Aorta (tissue), 5 donors: ENCODE measurements at regions not wholly inside any gene's neighbourhood (a gene's known extent, or its start where the extent isn't known, plus 50 kb on each side); places are given as distances from the start of the nearest gene placed in this dataset.

Experiments
- ATAC-seq: fragments of 200-7000 bp; cut with Tn5 transposase; one replicate; pipeline ENCODE4 v1.9.1; 2022; ENCODE audit warnings: moderate library complexity; ENCODE audit not compliant: low FRiP score
- DNase-seq, 2 donors: peaks; one replicate each; pipeline ENCODE4 v3.0.0-alpha.2; 2020
- H3K27ac ChIP-seq, 2 donors: one replicate each; pipeline ENCODE4 v1.5.1; 2013; ENCODE audit warnings: low read length in 2 of 2, mild to moderate bottlenecking in 2 of 2, moderate library complexity in 2 of 2, control low read depth in 1 of 2, inconsistent platforms in 1 of 2, low read depth in 1 of 2
- H3K27me3 ChIP-seq, 2 donors: one replicate each; pipeline ENCODE4 v1.6.1; 2013; ENCODE audit warnings: control low read depth in 1 of 2, low read length in 1 of 2, mild to moderate bottlenecking in 1 of 2, moderate library complexity in 1 of 2; ENCODE audit not compliant: insufficient read depth in 2 of 2, control insufficient read depth in 1 of 2
- H3K36me3 ChIP-seq, 2 donors: one replicate each; pipeline ENCODE4 v1.6.1; 2013; ENCODE audit warnings: control low read depth in 1 of 2, low read length in 1 of 2, mild to moderate bottlenecking in 1 of 2; ENCODE audit not compliant: insufficient read depth in 2 of 2, control insufficient read depth in 1 of 2
- H3K4me1 ChIP-seq, 2 donors: one replicate each; pipeline ENCODE4 v1.6.1; 2013; ENCODE audit warnings: low read length in 2 of 2, control low read depth in 1 of 2, mild to moderate bottlenecking in 1 of 2, moderate library complexity in 1 of 2; ENCODE audit not compliant: insufficient read depth in 2 of 2, control insufficient read depth in 1 of 2
- H3K4me3 ChIP-seq, 2 donors: one replicate each; pipeline ENCODE4 v1.5.1; 2013; ENCODE audit warnings: low read length in 2 of 2, control low read depth in 1 of 2, mild to moderate bottlenecking in 1 of 2
- H3K9me3 ChIP-seq: one replicate; pipeline ENCODE4 v1.6.1; 2013; ENCODE audit warnings: mild to moderate bottlenecking, low read length; ENCODE audit not compliant: control insufficient read depth
- WGBS, 2 donors: extraction: QIAGEN DNeasy Blood & Tissue Kit; methylation state at CpG; one replicate each; pipeline ENCODE4 v1.1.7; 2013; 5-methylcytosine and 5-hydroxymethylcytosine counted together
- intact Hi-C, 2 donors: fragments of 100-400 bp; cut with DNase I; formaldehyde crosslinking; loops; one replicate each; pipeline versions ENCODE4 v1.14.2 to v1.15.0; 2022
- donor health status: healthy with polysubstance abuse.
- donor health status: Bipolar disorder and iron deficiency.
- donor health status: DM: no; HTN: no; CAD: no.
- donor health status: DM: no; HTN: no; CAD: no.
- donor health status: DM: yes; HTN: yes; CAD: no.

DNA sequence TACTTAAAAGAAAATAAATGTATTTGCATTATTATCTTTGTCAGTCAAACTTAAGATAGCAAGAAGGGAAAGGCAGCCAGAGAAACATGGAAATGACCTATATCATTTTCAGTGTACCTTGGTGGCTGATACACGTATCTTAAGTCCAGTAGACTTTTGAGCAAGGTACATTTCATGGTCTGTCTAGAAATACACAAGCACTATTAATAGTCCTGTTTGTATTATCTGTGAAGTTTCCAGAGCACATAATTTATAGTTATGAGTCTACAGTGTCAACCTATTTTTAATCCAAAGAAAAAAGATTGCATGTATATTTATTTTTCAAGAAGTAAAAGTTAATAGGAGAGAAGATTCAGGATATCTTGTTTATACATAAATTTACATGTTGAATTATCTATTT, 95.7 kb downstream of the IZUMO3 start:
- no peak for DNase-seq

DNA sequence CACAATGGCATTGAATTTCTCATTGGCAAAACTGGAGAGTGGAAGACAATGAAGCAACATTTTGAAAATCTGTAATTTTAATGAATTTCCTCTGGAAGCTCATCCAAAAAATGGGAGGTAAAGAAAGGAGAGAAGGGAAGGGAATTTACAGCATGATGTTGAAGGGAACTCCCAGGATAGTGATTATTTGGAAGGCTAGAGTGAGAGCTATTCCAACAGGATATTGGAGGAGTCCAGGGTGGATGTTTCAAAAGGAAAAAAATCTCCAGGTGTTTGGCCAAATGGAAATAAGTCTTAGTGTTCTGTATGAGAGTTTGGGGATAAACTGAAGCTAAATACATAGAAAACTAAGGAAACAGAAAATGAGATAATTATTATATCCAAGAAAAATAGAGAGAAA, 106.2 kb downstream of the IZUMO3 start:
- DNase-seq (no peak), ATAC-seq (no peak)
- no peaks in the 10 kb centered on the region for H3K9me3 ChIP-seq
- intact Hi-C loops, result no loop called here
- H3K27ac ChIP-seq, result no peak overlapping the region
- H3K4me3 ChIP-seq, result no peak overlapping the region
- no peaks in the 10 kb centered on the region for H3K36me3 ChIP-seq
- H3K4me1 ChIP-seq, result no peaks in the 10 kb centered on the region
- no peaks in the 10 kb centered on the region for H3K27me3 ChIP-seq

More for the DNA sequence above, 95.7 kb downstream of the IZUMO3 start:
- no peak overlapping the region for H3K4me3 ChIP-seq
- peaks cover 3% of the 10 kb centered on the region for H3K9me3 ChIP-seq
- no peak for ATAC-seq
- H3K27me3 ChIP-seq, result no peaks in the 10 kb centered on the region
- 23% methylated on average over 1 of the region's 1 CpG for WGBS, 2 donors
- intact Hi-C loops, result no loop called here
- H3K27ac ChIP-seq, result no peak overlapping the region
- H3K4me1 ChIP-seq, result no peaks in the 10 kb centered on the region
- H3K36me3 ChIP-seq, result no peaks in the 10 kb centered on the region

DNA sequence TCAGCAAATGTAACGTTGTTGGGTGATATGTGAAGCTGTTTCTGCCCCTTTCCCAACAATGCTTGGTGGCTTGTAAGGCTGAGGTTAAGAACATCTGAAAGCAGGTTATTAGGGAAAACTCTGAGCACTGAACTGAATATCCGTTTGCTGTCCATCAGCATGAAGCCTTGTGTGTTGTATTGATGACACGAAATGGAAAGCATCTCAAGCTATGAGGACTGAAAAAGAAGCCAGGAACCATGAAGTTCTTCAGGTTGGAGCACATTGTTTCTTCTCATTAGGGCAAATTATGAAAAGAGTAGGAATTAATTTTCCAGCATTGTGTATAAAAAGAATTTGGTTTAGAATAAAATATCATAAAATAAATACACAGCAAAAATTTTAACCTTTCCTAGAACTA, 106.8 kb downstream of the IZUMO3 start:
- 70 to 75% methylated on average over 3 of the region's 3 CpGs for WGBS, 2 donors
- intact Hi-C loops, result no loop called here

DNA sequence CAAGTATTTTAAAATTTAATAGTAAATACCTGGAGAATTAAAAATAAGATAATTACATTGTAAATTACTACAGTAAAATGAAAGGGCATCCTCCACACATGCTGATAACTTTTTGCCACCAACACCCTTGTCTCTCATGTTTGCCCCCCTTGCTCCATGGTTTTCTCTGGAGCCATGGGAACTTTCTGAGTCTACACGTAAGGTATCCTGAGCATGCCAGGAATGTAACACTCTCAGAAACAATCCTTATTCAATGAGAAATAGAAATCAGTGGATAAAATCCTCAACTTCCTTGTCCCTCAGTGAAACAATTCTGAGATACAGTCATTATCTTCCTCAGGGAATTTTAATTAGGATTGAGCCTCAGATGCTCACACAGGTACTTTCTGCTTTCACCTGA, 108.9 kb downstream of the IZUMO3 start:
- Histone ChIP-seq H3K9me3 (no peaks in the 10 kb centered on the region), H3K36me3 (no peaks in the 10 kb centered on the region), H3K27me3 (no peaks in the 10 kb centered on the region), H3K4me3 (no peak overlapping the region), H3K27ac (no peak overlapping the region), H3K4me1 (no peaks in the 10 kb centered on the region)
- no peak for ATAC-seq
- no peak for DNase-seq
- intact Hi-C loops, result no loop called here
- 22 to 24% methylated on average over 1 of the region's 1 CpG for WGBS, 2 donors

More for the DNA sequence above, 106.8 kb downstream of the IZUMO3 start:
- H3K36me3 ChIP-seq, result no peaks in the 10 kb centered on the region
- H3K27me3 ChIP-seq, result no peaks in the 10 kb centered on the region
- no peak overlapping the region for H3K4me3 ChIP-seq
- no peaks in the 10 kb centered on the region for H3K9me3 ChIP-seq
- ATAC-seq (no peak), DNase-seq (no peak)
- no peak overlapping the region for H3K27ac ChIP-seq
- no peaks in the 10 kb centered on the region for H3K4me1 ChIP-seq

DNA sequence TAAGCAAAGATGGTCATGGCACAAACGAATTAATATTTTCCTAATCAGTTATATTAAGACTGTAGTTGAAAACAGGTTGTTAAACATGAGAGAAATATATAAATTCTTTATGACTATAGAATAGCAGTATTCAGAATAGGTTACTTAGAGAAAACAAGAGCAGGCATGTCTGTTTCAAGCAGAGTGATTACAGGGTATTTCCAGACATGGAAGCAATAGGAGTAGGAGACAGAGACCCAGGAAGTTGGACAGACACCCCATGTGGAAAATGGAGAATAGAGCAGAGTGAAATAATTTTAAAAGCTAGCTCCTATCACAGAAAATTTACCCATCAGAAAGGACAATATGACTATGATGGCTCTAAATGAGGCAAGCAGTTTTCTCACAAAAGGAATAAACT, 111.5 kb downstream of the IZUMO3 start:
- H3K27me3 ChIP-seq, result no peaks in the 10 kb centered on the region
- ATAC-seq (no peak), DNase-seq (no peak)
- intact Hi-C loops, result no loop called here
- no peaks in the 10 kb centered on the region for H3K9me3 ChIP-seq
- H3K36me3 ChIP-seq, result no peaks in the 10 kb centered on the region
- 31 to 69% methylated on average over 1 of the region's 1 CpG for WGBS, 2 donors
- H3K4me3 ChIP-seq, result no peak overlapping the region
- no peaks in the 10 kb centered on the region for H3K4me1 ChIP-seq
- no peak overlapping the region for H3K27ac ChIP-seq

DNA sequence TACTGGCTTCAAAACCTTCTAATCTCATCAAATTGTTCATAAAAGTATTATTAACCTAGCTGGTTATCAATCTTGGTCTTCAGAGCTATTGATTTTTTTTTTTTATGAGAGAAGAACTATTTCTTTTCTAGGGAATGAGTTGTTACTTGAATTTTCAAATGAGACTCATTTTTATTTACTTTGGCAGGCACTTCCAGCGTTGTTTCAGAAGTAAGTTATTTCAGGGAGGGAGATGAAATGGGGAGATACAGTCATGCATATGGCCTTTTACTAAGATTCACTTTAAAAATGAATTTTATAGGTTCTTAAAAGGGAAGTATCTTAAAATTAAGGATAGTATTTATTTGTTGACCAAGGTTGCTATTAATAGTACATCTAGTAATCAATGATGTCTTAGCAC, 129.6 kb downstream of the IZUMO3 start:
- H3K9me3 ChIP-seq, result no peaks in the 10 kb centered on the region
- no peak for DNase-seq
- intact Hi-C loops, result no loop called here
- no peak overlapping the region for H3K27ac ChIP-seq
- no peak for ATAC-seq
- H3K36me3 ChIP-seq, result no peaks in the 10 kb centered on the region
- H3K27me3 ChIP-seq, result no peaks in the 10 kb centered on the region
- no peak overlapping the region for H3K4me3 ChIP-seq
- H3K4me1 ChIP-seq, result no peaks in the 10 kb centered on the region
- WGBS, 2 donors, result 10 to 25% methylated on average over 1 of the region's 1 CpG

DNA sequence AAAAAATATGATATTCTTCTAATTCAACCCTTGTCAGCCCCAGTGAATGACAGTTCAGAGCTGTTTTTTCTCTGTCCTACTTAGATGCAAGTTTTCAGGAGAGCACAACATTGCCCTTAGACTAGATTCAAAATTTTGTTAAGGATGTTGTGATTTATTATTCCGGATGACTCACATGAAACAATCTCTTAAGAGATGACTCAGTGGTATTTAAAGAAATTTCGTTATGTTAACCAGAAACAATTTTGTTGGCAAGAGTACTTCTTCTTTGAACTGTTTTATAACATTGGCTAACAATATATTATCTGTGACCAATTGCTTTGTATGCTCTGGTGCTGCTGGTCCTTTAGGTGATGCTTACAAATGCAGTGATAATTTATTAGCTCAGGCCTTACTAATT, 132.0 kb downstream of the IZUMO3 start:
- Histone ChIP-seq H3K36me3 (no peaks in the 10 kb centered on the region), H3K27me3 (no peaks in the 10 kb centered on the region), H3K9me3 (no peaks in the 10 kb centered on the region), H3K4me1 (no peaks in the 10 kb centered on the region), H3K4me3 (no peak overlapping the region), H3K27ac (no peak overlapping the region)
- WGBS, 2 donors, result 53 to 60% methylated on average over 2 of the region's 2 CpGs
- DNase-seq (no peak), ATAC-seq (no peak)
- intact Hi-C loops, result no loop called here

DNA sequence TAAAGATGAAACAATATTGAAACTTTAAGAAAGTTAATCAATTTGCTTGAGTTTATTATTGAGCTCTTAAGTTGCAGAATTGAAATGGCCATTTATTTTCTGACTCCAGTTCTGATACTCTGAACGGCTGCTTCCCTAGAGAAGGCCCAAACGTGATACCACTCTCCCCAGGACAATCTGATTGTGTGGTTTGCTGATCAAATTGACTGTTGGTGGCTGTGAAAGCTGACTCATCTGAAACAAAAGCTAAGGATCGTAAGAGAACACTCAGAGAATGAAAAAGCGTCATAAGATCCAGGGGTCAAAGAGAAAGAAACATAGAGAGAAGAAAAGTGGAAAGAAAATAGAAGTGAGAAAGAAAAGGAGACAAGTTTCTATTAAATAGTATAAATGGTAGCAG, 147.2 kb downstream of the IZUMO3 start:
- ATAC-seq, result no peak
- intact Hi-C loops, result no loop called here
- Histone ChIP-seq H3K9me3 (peaks cover under 1% of the 10 kb centered on the region), H3K4me1 (no peaks in the 10 kb centered on the region), H3K36me3 (no peaks in the 10 kb centered on the region), H3K27me3 (no peaks in the 10 kb centered on the region), H3K4me3 (no peak overlapping the region), H3K27ac (no peak overlapping the region)
- no peak for DNase-seq
- 67% methylated on average over 4 of the region's 4 CpGs for WGBS, 2 donors

DNA sequence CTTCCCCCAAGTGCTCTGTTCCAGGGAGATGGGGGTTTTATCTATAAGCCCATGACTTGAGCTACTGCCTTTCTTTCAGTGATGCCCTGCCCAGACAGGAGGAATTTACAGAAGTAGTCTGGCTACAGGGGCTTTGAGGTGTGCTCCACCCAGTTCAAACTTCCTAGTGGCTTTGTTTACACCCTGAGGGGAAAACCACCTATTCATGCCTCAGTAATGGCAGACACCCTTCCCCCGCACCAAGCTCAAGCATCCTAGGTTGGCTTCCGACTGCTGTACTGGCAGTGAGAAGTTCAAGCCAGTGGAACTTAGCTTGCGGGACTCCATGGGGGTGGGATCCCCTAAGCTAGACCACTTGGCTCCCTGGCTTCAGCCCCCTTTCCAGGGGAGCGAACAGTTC, 154.6 kb downstream of the IZUMO3 start:
- DNase-seq, result no peak
- ATAC-seq, result no peak
- H3K9me3 ChIP-seq, result no peaks in the 10 kb centered on the region
- intact Hi-C loops, result no loop called here
- no peaks in the 10 kb centered on the region for H3K27me3 ChIP-seq
- WGBS, 2 donors, result 89 to 91% methylated on average over 4 of the region's 4 CpGs
- H3K4me1 ChIP-seq, result no peaks in the 10 kb centered on the region
- H3K36me3 ChIP-seq, result no peaks in the 10 kb centered on the region
- no peak overlapping the region for H3K4me3 ChIP-seq
- H3K27ac ChIP-seq, result no peak overlapping the region
